ENCODE measurements at regions not wholly inside any gene's neighbourhood (a gene's known extent, or its start where the extent isn't known, plus 50 kb on each side); places are given as distances from the start of the nearest gene placed in this dataset.

GRCh38 chr9:12874395-12874794, 99.6 kb downstream of the LURAP1L start:
- DNase-seq: no peak

GRCh38 chr9:12875191-12875590, 100.4 kb downstream of the LURAP1L start:
- no peak for DNase-seq

DNA sequence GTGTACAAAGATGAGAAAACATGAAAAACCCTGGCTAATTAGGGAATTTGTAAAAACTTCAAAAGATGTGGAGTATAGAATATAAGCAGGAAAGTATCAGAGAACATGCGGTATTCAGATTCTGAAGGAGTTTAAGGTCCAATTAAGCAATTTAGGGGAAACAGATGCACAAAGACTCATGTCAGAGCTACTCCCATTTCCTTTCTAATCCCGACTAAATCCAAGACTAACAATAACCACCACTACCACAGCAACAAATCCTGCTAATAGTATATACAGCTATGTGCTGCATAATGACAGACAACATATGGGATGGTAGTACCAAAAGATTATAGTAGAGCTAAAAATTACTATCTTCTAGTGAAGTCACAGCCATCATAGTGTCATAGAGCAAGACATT, 102.1 kb downstream of the LURAP1L start:
- DNase-seq: no peak

DNA sequence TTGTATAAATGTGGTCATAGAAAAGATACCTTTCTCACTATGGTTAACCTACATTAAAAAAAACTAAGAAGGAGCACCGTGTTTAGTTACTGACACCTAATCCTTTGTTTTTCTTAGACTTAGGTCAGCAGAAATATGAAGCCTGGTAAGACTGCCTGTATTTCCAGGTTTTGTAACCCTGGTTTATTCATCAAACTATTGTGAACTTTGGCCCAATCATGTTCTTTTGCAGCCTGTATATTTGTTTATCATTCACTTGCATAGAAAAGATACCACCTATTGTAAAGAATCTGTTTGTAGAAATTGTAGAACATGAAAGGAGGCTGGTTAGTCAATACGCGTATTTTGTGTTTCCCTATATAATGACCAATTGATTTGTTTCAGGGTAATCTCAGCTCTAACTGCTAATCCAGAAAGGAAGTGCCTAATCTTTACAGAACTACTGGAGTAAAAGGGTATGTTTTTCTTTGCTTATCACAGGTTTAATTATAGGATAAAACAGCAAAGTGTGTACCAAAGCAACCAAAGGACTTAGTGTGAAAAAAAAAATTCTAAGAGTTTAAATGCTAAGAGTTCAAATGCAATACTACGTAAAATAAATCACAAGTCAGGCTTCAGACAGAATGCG, 103.6 kb downstream of the LURAP1L start:
- no peak for DNase-seq

DNA sequence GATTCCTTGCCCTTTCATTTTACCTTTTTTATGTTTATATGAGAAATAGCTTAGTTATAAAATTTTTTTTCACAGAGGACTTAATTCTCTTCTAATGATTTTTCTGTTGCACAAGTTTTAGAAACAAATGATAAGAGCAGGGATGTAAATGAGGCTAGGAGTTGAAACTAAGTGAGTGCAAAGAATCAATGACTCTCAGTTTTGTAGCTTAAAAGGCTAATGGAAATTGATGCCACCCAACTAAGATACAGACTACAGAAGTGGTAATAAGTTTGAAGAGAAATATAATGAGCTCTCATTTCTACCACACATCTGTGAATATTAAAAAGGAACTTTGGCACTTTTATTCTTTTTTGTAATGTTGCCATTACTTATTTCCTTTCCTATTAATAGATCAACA, 105.1 kb downstream of the LURAP1L start:
- no peak for DNase-seq

DNA sequence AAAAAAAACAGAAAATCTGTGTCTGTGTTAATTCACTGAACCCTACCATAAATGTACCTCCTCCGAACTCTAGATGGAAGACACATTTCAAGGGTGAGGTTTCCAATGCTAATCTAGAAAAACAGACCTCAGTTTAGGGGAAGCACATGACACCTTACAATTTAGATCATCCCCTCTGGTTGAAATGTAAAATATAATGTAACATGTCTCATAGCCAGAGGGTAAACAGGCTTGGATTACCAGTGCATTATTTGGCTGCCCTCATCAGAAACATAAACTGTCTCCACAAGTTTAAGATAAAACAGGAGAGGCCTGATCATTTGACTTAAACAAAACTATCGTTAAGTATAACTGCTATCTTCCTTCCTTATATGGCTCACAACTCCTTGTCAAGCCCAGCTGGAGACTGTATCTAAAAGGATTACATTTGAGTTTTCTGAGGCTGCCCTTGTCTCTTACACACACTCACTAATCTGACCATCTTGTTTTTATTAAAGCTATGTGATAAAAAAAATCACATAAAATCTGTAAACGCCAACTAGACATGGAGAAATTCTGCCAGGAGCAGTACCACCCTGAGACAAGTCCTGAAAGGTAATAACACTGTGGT, 105.7 kb downstream of the LURAP1L start:
- no peak for DNase-seq

DNA sequence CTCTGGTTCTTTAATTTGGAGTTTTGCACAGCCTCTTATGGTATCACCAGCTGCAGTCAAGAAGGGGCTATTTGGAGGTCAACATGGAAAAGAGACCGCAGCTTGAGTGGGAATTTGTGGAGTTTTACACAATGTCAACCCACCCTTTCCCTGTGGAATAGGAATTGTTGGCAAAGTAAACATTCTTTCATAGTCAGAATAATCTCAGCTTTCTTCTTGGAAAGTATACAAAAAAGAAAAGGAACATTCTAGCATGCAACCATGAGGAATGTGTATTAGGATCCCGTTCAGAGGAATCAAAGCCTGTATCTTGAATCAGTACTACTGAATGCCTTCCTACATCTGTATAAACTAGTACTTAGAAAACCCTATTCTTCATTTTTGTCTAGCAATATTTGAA, 107.6 kb downstream of the LURAP1L start:
- no peak for DNase-seq

DNA sequence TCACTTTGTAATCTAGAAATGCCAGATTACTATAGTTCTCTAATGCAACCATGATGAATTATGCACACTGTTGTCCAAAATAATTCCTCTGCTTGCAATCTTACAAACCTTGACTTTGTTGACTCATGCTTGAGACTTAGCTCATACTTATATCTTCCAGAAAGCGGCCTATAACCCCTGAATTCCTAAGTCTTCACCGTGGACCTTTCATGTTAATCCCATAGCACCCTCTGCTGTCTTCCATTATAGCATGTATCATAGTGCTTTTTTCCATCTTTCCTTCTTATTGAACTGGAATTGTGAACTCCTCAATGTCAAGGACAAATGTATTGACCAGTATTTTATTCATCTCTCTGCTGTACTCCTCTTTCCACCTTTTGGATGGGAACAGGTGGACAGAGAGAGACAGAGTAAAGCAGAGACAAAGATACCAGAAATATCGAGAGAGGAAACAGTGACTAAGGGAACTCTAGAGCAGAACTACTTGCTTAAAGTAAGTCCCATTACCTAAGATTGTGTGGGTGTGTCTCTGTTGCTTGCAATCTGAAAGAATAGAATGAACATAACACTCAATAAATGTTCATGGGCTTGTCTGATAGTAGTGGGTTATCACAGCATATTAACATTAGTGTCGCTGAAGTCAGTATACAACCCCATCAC, 110.0 kb downstream of the LURAP1L start:
- DNase-seq: no peak

- DNase-seq: no peak
Measured at GRCh38 chr9:12889402-12890106, 114.7 kb downstream of the LURAP1L start.

DNA sequence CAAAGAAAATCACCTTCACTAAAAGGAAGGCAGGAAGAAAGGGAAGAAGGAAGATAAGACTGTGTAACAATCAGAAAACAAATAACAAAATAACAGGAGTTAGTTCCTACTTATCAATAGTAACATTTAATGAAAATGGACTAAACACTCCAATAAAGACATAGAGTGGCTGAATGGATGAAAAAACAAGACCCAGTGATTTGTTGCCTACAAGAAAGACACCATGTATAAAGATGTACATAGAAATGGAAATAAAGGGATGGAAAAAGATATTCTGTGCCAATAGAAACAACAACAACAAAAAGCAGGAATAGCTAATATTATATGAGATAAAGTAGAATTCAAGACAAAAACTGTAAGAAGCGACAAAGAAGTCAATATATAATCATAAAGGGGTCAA, 116.8 kb downstream of the LURAP1L start:
- no peak for DNase-seq

- DNase-seq: no peak
Measured at GRCh38 chr9:12903316-12903715, 128.5 kb downstream of the LURAP1L start.

DNA sequence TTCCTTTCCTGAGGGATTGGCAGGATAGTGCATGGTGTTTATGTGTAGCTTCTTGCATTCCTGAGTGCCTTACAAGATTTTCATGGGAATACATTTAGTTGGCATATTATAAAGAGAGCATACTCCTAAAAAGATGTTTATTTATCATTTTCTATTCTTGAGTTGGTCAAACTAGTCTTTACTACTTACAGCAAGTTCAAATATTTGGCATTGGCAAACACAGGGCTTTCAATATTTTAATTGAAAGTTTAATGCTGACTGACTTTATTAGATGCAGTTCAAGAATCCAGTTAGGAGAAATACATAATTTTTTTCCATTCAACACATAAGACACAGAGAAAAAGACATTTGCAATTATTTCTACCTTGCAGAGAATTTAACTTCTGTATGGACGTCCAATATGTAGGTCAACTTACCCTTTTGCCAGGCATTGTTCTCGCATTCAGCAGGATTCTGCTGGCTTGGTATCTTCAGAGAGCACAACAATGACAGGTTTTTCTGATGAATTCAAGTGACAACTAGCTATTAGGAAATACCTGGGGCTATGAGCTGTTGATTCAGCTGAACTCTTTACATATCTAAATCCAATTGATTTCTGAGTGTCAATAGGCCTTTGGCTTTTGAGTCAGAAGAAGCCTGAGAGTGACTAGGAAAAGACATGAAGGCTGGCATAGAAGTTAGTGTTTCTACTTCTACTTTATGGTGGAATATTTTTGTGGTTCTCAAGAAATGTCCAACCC, 129.6 kb downstream of the LURAP1L start:
- no peak for DNase-seq

- no peak for DNase-seq
Measured at GRCh38 chr9:12906646-12907045, 131.8 kb downstream of the LURAP1L start.

DNA sequence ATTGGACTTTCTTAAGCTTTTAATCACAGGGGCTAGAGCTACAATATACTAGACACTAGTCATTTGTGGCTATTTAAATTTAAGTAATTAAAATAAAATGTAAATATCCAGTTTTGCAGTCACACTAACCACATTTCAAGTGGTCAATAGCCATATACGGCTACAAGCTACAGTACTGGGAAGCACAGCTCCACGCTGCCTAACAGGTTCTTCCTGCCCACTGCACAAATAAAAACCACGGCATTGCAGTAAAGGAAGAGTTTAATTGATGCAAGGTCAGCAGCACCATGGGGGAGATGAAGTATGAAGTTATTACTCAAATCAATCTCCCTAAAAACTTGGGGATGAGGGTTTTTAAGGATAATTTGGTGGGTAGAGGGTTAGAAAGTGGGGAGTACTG, 134.1 kb downstream of the LURAP1L start:
- no peak for DNase-seq

DNA sequence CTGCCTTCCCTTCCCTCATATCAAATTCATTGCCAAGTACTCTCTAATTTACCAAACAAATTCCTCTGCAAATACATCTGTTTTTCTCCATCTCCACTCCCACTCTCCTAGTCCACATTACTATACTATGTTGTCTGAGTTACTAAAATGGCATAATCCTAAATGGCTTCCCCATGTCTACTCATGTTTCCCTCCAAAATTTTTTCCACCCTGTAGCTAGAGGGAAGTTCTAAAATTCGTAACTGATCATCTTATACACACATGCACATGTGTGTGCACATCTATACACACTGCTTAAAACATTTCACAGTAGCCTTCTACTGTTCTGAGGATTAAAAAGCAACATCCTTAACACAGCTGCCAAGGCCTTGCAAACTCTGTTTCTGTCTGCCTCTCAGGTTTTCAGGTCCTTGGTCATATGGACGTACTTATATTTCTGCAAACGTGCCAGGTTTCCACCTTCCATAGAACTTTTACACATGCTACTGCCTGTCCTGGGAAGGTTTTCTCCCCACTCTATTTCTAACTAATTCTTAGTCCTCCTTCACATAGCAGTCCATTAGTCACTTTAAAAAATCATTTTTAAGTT, 140.6 kb downstream of the LURAP1L start:
- DNase-seq: no peak

- DNase-seq: no peak
Measured at GRCh38 chr9:12916042-12916441, 141.2 kb downstream of the LURAP1L start.

- no peak for DNase-seq
Measured at GRCh38 chr9:12920437-12920836, 145.6 kb downstream of the LURAP1L start.

- no peak for DNase-seq
Measured at GRCh38 chr9:12921621-12922020, 146.8 kb downstream of the LURAP1L start.

DNA sequence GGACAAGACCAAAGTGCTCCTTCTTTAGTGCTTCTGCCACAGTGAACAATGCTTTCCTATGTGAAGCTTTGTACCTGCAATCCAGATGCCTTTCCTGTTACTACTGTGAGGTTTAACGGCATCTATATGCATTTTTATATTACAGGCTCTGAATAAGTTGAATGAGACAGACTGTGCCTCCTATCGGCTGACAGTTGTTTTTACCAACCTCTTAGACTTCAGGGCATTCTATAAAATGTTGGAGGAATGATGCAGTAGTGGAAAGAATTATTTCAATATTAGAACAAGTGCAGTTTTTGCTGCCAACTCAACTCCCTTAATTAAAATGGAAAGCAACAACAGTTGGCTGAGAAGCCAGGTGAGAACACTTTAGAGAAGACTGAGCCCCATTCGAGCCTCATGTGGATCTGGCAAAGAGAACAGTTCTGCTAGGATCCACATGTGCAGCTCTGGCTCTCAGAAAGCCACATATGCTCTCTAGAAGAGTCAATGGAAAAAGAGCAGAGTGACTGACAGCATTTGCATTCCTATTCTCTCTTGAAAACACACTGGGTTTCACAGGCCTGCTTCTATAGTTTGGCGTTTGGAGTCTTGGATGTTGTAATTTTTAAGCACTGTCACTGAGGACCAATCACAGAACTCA, 147.5 kb downstream of the LURAP1L start:
- DNase-seq: no peak

GRCh38 chr9:12923468-12924009, 148.7 kb downstream of the LURAP1L start:
- no peak for DNase-seq

- no peak for DNase-seq
Measured at GRCh38 chr9:12930906-12931305, 156.1 kb downstream of the LURAP1L start.

DNA sequence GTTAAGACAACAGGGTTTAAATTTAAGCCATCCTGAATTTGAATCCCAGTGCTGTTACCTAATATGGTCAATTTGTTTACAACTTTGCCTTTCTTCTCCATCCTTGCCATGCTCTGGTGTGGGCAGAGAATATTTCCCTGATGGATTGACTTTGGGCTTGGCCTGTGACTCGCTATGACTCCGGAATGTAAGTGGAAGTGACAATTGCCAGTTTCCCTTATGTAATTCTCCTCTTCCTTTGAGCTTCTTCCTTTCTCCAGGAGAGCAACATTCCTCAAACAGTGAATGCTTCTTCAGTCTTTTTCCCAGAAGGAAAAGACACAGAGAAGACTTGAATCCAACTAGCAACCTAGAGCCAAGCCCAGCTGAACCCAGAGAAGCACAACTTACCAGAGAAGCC, 159.1 kb downstream of the LURAP1L start:
- DNase-seq: no peak

Data from inflammatory macrophage (primary cell).